ENCODE measurements at regions not wholly inside any gene's neighbourhood (a gene's known extent, or its start where the extent isn't known, plus 50 kb on each side); places are given as distances from the start of the nearest gene placed in this dataset.

DNA sequence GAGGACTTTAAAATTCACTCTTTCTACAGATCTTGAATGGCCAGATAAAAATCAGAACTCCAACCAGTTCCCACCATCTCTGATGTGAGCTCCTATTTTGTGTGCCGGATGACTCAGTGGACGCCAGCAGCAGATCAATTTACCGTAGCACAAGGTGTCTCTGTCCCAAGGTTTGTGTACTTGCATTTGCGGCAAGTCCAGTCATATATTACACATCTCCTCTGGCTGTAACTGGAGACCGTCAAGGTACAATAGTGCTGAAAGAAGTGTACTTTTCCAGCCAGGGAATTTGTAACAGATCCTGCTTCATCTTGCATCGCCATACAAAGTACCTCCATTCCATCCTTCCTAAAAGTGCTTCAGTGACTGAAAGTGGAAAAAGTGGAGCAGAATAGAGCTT, 108.2 kb upstream of the SORBS2 start:
- no peak for DNase-seq (ENCODE audit: low read depth, low spot score)
- no peak overlapping the region for H3K4me3 ChIP-seq (ENCODE audit: low read length)

DNA sequence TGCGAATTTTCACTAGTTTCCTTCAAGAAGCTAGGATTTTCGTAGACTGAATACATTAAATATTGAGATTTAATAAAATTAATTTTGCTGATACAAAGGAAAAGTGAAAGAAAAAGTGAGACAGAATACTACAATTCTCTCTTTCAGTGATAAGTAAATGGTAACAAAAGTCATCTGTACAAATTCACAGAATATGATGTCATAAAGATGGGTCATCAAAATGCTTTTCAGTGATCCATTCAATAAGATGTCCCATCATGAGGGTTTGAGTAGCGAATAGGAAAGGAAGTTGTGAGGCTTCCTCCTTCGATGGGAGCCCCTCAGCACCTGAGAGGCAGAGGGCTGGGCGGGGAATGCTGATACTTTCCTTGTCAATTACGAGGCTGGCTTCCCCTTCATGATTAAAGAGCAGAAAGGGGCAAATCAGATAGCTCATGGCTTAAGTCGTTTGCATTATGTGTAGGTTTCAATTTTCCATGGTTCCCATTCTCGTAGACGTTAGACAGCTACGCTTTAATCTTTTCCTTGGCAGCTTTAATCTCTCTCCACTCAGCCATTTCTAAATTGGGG, 108.8 kb upstream of the SORBS2 start:
- H3K4me3 ChIP-seq (ENCODE audit: low read length) = no peak overlapping the region
- no peak for DNase-seq (ENCODE audit: low read depth, low spot score)

DNA sequence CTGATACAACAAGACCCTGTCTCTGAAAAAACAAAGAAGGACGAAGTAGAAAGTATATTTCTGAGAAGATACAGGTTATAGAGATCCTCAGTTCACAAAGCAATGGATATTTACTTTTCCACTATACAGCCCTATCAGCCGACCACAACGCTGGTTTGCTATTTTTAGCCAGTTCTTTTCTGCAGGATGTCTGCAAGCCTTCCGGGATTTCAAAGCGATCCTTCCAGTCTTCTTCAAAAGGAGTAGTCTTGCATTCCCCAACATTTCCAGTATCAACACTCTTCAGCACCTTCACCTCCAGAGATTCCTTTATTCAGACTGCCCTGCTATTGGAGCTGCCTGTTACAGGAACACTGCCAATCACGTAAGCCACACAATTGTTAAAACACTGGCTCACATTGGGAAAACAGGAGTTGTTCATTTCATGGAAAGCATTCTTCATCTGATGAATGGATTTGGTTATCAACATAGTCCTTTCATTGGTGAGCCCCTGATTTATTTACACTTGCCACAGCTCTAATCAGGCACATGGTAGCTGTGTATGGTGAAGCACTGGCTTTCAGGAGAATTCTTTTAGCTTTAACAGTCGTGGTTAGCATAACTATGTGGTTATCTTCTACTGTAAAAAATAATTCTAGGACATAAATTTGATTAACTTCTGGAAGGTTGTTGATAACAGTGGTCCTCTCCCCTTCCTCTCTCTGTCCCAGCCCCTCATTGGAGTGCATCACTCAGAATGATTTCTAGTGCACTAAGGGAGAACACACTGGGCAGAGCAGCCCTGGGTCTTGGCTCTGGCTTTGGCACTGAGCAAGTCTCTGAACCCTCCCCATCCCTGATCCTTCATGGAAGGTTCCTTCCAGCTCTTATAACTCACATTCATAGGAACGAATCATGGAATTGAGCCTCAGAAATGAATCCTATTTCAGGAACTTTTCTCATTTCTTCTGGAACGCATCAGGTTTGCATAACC, 109.9 kb upstream of the SORBS2 start:
- no peak for DNase-seq (ENCODE audit: low read depth, low spot score)
- H3K4me3 ChIP-seq (ENCODE audit: low read length) = no peak overlapping the region

DNA sequence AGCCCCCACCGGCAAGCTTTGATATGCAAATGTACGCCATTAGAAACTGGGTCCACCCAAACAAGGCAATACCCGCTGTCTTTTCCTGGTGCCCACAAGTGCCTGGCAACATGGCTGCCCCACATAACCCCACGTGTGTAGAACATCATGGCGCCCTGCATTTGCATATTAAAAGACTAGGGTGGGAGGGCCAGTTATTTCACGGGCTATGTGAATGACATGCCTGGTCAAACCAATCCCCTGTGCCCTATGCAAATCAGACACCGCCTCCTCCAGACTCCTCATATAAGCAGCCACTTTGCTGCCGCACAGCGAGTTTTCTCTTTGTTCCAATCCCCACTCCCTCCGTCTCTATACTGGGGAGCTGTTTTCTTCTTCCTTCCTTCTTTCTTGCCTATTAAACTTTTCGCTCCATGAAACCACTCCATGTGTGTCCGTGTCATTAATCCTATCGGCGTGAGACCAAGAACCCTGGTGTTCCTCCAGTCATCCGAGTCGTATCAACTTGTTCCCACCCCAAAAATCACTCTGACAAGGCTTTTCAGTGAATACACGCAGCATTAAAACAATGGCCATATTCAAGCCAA, 112.6 kb upstream of the SORBS2 start:
- no peak overlapping the region for H3K4me3 ChIP-seq (ENCODE audit: low read length)
- DNase-seq (ENCODE audit: low read depth, low spot score) = no peak

DNA sequence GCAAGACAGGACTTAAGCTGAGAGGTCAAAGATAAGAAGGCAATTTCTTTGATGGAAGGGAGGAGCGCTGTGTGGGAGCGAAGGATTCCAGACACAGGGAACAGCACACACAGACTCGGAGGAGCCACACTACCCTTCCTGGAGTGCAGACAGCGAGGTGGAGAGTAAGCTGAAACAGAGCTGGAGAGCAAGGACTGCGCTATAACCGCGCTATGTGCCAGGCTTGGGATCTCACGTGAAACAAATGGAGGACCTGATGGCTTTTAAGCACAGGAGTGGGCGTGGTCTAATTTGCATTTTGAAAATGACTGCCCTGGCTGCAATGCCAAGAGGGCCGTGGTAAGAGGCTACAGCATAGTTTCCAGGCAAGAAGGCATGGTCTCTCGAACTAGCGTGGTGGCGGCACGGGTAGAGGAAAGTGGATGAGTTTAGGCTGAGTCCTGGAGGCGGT, 113.9 kb upstream of the SORBS2 start:
- no peak overlapping the region for H3K4me3 ChIP-seq (ENCODE audit: low read length)
- no peak for DNase-seq (ENCODE audit: low read depth, low spot score)

DNA sequence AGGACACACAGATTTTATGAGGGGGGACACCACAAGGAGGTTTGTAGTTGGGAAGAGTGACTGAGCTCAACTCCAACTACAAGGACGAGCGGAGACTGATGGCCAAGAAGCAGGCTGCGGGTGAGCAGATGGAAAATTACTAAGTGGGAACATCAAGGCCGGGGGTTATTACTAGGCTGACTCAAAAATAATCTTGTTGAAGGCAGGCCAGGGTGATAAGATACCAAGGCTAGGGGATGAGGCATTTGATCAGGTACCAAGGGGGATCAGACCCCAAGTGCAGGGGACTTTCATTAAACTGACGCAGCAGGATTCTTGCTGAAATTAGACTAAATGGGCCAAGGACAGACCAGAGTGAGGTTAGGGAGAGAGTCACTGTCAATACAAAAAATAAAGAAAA, 119.4 kb upstream of the SORBS2 start:
- H3K4me3 ChIP-seq (ENCODE audit: low read length) = no peak overlapping the region
- DNase-seq (ENCODE audit: low read depth, low spot score) = no peak

DNA sequence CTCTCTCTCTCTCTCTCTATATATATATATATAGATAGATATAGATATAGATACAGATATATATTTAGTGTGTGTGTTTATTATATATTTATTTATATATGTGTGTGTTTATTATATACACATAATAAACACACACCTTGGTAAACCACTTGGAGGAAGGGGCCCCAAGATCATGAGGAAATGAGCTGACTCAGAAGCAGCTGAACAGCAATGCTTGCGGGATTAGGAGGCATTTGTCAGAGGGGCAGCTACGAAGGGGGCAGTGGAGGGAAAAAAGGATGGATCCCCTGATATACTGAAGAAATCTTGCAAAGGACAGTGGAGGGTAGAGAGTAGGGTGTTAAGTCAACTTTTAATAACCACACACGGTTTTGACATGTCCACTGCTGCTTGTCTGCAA, 120.0 kb upstream of the SORBS2 start:
- DNase-seq (ENCODE audit: low read depth, low spot score) = no peak
- no peak overlapping the region for H3K4me3 ChIP-seq (ENCODE audit: low read length)

DNA sequence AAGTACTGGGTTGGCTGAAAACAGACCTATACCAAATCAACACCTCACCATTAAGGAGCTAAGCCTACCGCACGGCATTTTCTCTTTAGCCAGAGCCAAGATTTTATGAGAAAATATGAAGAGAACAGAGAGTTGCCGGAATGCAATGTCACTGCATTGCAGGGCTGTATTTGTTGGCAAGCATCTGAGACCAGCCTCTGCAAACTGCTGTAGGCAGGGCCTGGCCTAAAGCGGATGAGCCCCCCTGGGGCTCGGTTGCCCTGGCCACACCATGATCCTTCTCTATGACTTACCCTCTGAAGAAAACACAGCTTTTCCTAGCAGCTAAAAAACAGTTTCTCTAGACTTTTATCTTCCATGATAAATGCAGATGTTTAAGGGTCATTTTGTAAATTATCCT, 120.5 kb upstream of the SORBS2 start:
- no peak for DNase-seq (ENCODE audit: low read depth, low spot score)
- H3K4me3 ChIP-seq (ENCODE audit: low read length) = no peak overlapping the region

DNA sequence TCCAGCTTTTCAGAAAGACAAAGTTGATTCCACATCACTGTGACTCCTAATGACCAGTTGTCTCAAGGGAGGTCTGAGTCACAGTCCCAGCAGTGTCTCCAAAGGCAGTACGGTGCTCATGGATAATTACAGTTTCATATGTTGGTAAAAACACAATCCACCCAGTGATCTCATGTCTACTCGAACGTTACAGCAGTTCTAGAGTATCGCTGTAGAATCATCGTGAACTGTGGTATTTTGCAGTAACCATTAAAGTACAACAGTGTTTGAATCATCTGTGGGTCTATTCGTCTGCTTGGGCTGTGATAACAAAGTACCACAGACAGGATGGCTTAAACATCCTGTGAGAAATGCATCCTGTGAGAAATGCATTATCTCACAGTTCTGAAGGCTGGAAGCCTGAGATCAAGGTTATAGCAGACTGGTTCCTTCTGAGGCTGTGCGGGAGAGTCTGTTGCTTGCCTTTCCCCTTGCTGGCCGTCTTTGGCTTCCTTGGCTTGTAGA, 121.1 kb upstream of the SORBS2 start:
- DNase-seq (ENCODE audit: low read depth, low spot score) = peak; percentile 85

DNA sequence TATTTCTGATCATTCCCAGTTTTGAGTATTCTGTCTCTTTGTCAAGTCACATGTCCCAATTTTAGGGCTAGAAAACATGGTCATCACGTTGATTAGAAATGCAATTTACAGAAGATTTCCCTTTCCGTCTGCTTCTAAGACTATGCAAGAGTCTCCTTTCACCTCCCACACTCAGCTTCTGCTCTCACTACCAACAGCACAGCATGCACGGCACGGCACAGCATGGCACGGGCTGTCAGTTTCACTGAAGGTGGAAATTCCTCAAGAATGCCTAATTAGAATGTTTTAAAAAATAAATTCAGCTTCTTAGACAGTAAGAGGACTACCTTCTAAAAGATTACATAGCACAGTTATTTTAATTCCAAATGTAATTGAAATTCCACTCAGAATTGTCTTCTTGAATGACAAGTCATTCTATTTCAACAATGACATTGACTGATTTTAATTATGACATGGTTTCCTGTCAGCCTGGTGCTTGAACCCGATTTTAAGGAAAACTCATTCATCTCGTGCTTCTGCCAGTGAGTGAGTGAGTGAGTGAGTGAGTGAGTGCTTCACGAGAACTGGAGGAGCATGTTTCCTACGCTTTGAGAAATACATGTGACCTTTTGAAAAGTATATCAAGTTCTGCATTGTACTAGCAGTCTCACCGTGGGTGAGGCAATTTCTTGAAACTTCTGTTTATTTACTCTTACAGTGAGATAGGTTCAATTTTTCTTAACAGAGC, 124.8 kb upstream of the SORBS2 start:
- no peak for DNase-seq (ENCODE audit: low read depth, low spot score)
- no peak overlapping the region for H3K4me3 ChIP-seq (ENCODE audit: low read length)

More for the DNA sequence above, 121.1 kb upstream of the SORBS2 start:
- no peak overlapping the region for H3K4me3 ChIP-seq (ENCODE audit: low read length)

DNA sequence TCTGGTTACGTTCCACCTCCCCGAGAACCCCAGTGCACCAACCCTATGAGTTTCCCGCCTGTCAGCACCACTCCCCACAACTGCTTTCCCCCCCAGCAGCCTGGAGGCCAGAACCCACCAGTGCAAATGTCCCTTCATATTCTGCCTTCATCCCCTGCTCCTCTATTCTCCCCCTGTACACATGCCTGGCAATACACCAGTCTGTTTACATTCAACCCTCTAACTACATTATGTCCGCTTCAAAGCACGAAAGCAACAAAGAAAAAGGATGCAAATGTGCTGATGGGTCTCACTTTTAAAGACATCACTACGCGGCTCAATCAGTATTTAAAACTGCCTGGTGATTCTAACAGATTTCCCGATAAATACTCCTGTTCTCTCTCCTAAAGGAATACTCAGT, 126.7 kb upstream of the SORBS2 start:
- H3K4me3 ChIP-seq (ENCODE audit: low read length) = no peak overlapping the region
- no peak for DNase-seq (ENCODE audit: low read depth, low spot score)

DNA sequence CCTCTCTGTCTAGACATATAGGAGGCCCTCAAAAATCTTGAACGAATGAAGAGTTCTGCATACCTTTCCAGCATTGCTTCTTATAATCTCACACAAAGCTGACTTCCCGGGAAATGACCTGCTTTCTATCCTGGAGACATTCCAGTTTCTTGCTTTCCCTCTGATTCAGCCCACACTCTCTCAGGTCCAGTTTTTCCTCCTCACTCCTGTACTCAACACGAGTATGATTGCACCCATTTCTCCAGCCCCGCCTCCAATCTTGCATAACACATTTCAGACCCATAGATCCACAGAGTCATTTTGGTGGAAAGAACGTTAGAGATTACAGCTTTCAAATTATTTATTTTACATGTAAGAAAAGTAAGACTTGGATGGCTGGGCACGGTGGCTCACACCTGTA, 127.5 kb upstream of the TLR3 start:
- no peak for DNase-seq (ENCODE audit: low read depth, low spot score)
- no peak overlapping the region for H3K4me3 ChIP-seq (ENCODE audit: low read length)

DNA sequence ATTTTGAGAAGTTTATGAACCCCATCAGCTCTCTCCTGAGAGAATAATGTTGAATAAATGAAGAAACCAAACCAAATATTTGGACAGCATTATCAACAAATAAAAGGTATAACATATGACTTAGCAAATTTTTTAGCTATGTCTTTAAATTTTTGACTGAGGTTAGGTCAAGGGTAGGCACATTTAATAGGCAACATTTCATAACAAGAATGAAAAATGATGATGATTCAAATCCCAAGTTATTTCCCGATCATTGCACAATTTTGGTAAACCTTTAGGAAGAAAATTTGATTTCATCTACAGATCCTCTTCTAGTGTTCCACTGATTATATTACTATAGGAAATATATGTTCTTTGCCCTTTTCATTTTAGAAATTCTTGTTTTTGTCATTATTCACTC, 123.7 kb upstream of the TLR3 start:
- no peak for DNase-seq (ENCODE audit: low read depth, low spot score)
- H3K4me3 ChIP-seq (ENCODE audit: low read length) = no peak overlapping the region

DNA sequence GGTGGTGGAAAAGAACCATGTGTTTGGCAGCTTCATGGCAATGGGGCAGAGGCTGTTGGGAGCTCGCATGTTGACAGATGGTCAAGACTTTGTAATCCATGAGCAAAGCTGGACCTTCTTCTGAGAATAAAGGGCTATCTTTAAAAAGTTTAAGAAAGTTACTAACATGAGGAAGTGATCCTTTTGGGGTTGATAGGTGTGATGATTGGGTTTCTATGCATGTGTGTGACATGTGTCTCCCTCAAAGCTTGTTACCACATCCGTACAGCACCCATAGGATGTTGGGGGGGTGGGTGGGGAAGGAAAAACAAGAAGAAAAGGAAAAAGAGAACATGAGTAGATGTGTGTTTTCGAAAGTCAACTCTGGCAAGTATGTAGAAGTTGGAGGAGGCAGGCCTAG, 123.0 kb upstream of the TLR3 start:
- no peak for DNase-seq (ENCODE audit: low read depth, low spot score)
- H3K4me3 ChIP-seq (ENCODE audit: low read length) = no peak overlapping the region

DNA sequence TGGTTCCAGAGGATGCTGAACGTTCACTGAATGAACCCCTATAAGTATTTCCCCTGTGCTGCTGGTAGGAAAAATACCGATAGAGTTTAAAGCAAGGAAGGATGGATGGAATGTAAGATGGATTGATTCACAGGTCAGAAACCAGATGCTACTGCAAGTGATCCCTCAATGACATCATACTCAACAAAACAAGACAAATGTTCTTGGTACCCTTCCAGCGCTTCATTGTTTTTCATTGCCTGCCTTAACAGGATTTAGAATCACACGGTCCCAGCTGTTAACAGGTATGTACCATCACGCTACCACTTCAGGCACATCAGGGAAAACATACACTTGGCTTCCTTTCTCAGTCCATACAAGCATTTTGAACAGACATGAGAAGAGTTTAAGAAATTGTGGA, 118.1 kb upstream of the TLR3 start:
- H3K4me3 ChIP-seq (ENCODE audit: low read length) = no peak overlapping the region
- no peak for DNase-seq (ENCODE audit: low read depth, low spot score)

DNA sequence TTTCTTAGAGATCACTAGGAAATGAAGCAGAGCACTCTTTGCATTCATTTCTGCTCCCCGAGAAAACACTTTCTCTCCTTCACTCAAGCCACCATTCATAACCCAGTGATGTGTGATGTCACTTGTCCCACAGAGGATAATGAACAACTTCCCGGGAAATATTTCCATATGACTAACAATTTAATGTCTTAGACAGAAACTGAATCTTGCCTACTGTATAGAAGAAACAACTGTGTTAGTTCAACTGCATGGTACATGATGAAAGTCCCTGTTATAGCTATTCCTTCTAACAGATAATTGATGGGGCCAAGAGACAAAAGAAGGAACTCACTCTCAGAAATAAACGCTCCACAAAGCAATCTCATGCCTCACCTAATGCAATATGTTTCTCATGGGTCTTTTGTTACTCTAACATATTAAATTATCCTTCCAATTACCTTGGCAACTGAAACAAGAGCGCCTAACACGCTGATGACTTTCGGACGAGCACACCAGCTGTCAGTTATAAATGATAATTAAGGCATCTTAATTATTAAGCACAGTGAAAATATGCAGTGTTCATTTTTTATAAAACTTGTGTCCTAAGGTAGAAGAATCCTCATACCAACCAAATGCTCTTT, 113.7 kb upstream of the TLR3 start:
- no peak for DNase-seq (ENCODE audit: low read depth, low spot score)
- no peak overlapping the region for H3K4me3 ChIP-seq (ENCODE audit: low read length)

DNA sequence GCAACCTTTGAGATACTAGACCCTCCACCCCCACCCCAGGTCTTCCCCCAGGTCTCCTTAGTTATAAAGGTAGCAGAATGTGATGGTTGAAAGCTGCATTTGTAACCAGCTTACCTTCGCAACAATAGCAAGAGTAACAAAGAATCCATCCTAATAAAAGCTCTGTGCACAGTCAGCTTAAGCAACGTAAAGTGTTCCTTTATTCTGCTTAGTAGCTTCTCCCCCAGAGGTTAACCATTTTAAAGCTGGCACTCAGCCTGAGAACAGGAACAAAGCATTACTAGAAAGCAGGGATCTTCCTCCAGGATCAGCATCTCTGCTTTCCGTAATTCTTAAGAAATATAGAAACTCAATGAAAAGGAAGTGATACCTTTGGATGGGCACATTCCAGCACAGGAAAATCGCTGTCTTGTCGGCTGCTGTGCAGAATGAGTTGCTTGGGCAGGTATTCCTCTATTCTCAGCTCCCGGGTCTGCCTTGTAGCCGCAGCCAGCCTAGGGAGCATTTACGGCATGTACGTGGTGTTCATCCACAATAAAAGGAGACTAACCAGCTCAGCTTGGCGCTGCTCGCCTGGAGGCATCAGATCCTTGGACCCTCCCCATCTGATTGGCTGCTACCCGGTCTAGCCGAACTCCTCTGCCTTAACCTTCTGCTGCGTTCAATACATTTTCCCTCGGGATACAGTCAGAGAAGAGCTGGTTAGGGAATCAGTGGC, 113.0 kb upstream of the TLR3 start:
- no peak for DNase-seq (ENCODE audit: low read depth, low spot score)
- no peak overlapping the region for H3K4me3 ChIP-seq (ENCODE audit: low read length)

DNA sequence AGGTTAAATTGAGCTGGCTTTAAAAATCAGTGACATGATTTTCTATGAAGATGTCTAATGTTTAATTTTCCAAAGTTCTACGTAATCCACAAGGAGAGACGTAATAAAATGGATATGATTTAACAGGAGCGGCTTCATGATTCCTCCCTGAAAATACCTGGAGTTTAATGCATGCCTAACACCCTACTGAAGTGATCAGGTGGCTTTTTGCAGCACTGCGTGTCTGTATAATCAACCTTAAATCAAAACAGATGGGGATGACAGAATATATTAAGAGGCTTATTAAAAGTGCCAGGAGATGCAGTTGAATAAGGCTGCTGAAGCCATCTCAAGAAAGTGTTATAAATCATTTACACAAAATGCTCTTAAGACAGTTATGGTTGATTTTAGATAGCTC, 112.4 kb upstream of the TLR3 start:
- no peak overlapping the region for H3K4me3 ChIP-seq (ENCODE audit: low read length)
- DNase-seq (ENCODE audit: low read depth, low spot score) = no peak

Measured in Jurkat, Clone E6-1 (cell line).